Skeletal muscle cell (primary cell): ENCODE measurements at regions not wholly inside any gene's neighbourhood (a gene's known extent, or its start where the extent isn't known, plus 50 kb on each side); places are given as distances from the start of the nearest gene placed in this dataset.

Experiments used
- DNase-seq: peaks from one replicate; pipeline ENCODE4 v3.0.0-alpha.2; 2010; ENCODE audit warnings: low read depth
- H3K4me3 ChIP-seq: 2 replicates; pipeline ENCODE4 v1.5.1; 2011; ENCODE audit warnings: low read depth, mild to moderate bottlenecking, control low read depth, low read length, moderate library complexity

DNA sequence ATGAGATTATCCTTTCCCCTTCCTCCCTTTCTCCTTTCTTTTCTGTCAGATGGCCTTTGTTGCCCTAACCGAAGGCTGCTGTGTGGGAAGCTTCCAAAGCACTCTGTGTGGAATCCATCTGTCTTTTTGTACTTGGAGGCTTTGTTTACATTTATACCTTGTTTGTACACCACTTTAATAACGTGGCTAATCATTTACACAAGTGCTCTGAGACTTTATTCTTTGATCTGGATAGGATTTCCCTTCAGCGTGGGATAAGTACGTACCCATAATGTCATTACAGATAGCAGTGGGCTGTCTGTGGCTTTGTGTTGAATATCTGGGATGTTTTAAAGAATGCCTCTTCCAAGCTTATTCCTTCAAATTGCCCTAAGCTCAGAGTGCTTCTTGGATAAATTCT is 684.7 kb upstream of the SLITRK5 start:
- no peak for DNase-seq
- no peak overlapping the region for H3K4me3 ChIP-seq

DNA sequence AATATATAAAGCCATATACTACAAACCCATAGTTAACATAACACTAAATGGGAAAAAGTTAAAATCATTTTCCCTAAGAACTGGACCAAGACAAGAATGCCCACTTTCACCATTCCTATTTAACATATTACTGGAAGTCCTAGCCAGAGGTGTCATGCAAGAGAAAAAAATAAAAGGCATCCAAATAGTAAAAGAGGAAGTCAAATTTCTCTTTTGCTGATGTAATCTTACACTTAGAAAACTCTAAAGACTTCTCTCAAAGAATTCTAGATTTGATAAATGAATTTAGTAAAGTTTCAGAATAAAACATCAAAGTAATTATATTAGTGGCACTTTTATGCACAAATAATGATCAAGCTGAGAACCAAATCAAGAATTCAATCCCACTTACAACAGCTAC is 678.9 kb upstream of the SLITRK5 start:
- DNase-seq: no peak
- no peak overlapping the region for H3K4me3 ChIP-seq

DNA sequence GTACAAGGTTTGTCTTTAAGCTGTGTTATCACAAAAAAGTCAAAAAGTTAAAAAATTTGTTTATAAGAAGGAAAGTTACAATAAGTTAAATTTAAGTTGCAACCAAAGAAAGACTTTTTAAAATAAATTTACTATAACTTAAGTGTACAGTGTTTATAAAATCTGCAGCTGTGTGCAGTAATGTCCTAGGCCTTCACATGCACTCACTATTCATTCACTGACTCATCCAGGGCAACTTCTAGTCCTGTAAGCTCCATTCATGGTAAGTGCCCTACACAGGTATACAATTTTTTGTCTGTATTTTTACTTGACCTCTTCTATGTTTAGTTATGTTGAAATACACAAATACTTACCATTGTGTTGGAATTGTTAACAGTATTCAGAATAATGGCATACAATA is 667.9 kb upstream of the SLITRK5 start:
- no peak overlapping the region for H3K4me3 ChIP-seq
- no peak for DNase-seq

DNA sequence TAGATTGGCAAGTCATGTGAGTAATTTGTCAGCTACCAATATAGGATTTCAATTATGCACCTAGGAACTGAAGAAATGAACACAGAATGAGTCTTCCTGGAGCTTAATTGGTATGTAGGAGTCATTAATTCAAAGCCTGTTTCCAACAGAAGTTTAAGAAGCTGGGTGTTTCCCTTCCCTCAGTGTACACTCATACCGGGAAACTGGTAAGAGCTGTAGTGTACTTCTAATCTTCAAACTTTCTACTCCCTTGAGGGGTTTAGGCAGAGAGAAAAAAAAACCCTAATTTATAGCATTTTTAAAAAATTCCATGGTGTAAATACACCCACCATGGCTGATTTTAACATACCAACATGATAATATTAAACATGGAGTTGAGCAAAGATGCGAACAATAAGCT is 665.7 kb upstream of the SLITRK5 start:
- DNase-seq: no peak
- H3K4me3 ChIP-seq: no peak overlapping the region

DNA sequence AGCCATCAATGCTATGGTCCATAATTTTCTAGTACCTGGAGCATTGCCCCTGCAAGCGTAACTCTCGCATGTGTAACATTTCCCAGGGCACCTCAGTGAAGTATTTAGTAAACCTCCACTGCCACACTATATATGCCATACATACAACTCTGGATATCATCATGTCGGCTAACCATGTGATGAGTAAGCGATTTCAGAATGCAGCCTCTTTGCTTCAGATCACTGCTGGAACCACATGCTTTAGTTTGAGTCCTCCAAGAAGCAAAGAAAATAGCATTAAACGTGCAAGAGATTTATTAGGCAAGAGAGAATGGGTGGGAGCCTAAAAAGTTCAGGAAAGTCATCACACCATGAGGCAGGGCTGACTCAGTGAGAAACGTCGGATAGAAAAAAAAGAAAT is 635.6 kb upstream of the SLITRK5 start:
- no peak for DNase-seq
- H3K4me3 ChIP-seq: no peak overlapping the region

DNA sequence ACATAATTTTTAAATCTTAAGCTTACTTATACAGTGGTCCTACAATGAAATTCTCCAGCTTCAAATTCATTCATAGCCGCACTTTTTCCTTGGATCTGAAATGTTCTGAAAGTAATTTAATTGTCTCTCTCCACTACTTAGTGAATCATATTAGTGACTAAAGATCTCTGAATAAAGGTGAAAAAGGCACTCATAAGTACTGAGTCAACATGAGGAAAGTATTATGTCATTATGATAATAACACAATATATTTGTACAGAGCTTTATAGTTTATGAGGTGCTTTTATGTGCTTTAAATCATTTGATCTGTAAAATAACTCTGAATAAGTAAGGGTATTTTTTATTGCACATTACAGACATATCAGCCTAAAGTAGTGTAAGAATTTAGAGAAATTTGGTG is 628.2 kb upstream of the SLITRK5 start:
- DNase-seq: no peak
- H3K4me3 ChIP-seq: no peak overlapping the region

DNA sequence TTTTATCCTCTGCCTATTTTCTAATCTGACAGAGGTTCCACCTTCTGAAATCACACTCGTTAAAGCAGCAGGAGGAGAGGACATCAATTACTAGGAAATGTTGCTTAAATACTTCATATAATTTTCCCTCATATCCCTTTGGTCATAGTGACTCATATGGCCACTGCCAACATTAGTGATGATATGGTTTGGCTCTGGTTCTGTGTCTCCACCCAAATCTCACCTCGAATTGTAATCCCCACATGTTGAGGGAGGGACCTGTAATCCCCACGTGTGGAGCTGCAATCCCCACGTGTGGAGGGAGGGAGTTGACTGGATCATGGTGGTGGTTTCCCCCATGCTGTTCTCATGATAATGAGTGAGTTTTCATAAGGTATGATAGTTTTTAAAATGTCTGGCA is 618.4 kb upstream of the SLITRK5 start:
- H3K4me3 ChIP-seq: no peak overlapping the region
- no peak for DNase-seq

DNA sequence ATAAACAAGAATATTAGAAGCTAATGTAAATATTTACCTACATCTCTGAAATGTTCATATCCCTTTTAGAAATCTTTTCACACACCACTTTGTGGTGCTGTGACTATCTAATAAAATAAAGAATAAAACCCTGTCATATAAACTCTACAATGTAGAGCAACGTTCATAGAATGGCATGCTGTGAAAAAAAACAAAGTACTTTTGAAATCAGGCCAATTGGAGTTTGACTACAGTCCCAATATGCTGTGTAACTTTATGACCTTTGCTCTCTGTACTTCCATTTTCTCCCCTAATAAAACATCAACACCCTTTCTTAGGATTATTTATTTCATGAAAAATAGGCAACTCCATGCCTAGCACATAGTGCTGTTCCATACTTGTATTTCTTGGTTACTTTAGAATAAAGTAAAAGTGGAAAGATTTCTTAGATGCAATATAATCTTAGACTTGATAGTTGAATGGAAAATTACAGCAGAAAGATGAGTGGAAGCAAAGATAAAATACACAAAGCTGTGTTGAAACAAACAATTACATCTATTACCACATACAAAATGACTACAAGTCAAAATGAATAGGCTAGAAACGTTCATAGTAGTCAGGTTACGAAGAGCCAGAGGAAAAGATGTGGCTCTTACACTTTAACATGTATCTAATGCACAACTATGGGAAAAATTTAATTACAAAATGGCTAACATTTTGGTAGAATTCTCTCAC is 613.2 kb upstream of the SLITRK5 start:
- no peak overlapping the region for H3K4me3 ChIP-seq
- DNase-seq: peak; percentile 38

DNA sequence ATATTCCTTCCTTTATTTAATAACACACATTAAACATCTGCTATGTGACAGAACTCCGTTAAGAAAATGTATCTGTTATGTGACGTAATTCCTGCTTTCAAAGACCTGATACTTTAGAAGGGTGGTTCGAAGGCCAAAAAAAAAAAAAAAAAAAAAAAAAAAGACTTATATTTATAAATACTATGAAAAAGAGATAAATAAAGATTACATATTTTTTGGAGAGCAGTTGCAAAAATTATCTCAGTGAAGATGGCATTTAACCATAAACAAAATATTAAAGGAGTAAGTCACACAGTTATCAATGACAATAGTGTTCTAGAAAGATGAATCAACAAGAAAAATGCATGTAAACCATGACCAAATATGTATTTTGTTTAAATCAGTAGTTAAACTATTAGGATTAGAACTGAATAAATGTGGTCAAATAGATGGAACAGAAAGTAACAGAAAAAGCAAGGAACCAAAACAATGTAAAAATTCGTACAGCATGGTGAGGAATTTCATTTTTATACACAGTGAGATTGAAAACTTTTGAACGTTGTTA is 612.3 kb upstream of the SLITRK5 start:
- no peak overlapping the region for H3K4me3 ChIP-seq
- no peak for DNase-seq

DNA sequence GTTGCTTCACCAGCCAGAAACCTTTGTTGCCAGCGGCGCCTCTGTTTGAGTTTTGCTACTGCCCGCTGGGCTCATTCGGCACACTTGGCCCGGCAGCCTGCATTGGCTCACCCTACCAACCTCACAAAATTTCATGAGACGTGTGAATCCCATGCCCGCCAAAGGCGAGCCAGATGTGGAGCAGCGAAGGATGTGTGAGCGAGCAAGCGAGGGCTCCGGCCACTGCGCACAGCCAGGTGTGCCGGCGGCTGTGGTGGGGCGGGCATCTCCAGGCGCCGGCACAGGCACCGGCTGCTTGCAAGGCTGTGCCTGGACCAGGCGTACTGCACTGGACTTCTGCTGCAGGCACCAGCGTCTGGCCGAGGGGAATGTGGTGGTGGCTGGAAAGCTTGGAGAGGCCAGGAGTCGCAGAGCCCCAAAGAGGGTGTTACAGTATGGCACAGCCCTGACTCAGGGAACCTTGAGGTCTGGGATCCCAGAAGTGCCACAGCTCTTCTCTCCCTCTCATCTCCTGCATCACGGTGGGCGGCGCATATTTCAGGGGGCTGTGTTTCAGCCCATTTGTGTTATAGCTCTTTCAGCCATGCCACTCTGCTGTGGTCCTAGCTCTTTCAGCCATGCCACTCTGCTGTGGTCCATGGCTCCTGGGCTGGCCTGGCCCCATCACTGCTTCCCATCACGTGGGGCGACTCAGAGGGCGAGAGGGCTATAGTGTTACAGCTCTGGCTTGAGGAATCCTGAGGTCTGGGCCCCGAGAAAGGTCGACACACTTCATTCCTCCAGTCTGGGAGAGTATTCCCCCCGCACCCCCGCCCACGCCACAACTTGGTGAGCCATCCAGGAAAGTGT is 592.0 kb upstream of the SLITRK5 start:
- no peak overlapping the region for H3K4me3 ChIP-seq
- no peak for DNase-seq

DNA sequence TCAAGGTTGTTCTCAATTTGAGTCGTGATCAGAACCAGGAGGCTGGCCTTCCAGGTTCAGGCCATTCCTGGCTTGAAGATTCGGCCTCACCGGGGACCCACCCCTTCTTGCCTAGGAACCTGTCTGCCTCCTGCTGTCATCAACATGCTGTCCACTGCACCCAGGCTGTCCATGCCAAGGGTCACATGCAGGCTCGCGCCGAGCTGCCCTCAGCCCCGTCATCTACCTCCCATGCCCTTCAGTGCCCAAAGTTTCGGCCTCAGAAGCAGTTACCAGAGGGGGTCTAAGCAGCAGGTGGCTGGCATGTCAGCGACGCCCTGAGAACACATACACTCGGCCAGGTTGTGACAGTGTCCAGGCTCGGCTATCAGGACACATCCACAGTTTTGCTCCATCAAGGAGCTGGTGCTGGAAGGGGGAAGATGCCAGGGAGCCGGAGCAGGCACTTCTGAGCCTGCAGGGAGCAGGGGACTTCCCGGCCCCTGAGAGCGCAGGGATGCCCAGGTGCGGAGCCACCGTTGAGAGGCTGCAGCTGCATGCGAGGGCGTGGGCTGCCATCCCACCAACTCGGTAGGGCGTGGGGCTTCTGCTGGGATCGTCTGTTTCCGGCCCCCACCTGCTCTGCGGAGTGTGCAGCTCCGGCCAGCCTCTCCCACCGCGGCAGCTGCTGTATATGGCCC is 590.9 kb upstream of the SLITRK5 start:
- H3K4me3 ChIP-seq: no peak overlapping the region
- no peak for DNase-seq

DNA sequence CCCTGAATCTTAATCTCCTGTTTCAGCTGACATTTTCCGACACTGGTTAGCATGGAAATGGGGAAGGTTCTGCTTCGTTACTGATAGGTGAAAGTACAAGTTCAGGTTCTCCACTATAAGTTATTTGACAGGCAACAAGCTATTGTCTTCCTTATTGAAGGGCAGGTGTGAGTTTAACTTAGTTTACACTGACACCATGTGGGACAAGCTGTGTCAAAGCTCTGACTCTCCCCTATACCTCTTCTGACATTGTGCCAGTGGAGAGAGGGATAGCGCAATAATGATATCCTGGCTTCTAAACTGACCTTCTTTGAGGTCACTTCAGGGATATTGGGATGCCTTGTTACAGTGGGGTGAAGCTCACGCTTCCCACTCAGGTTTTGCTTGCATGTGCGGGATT is 587.0 kb upstream of the SLITRK5 start:
- H3K4me3 ChIP-seq: no peak overlapping the region
- DNase-seq: no peak

DNA sequence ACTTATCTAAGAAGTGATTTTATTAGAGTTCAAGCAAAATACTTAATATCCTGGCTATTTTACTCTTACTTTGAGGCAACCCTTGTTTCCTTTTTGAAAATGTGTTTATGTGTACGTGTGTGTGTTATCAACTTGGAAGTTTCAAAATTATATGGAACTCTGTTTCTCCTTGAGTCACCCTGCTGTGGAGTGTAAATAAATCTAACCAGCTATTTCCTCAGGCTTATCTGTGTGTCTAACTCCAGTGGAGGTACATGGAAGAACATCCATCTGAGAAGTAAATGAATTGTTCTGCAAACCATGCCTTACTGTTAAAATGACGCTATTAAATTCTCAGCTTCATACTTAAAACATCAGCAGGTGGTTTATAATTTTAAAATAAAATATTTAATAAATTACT is 583.4 kb upstream of the SLITRK5 start:
- H3K4me3 ChIP-seq: no peak overlapping the region
- no peak for DNase-seq

DNA sequence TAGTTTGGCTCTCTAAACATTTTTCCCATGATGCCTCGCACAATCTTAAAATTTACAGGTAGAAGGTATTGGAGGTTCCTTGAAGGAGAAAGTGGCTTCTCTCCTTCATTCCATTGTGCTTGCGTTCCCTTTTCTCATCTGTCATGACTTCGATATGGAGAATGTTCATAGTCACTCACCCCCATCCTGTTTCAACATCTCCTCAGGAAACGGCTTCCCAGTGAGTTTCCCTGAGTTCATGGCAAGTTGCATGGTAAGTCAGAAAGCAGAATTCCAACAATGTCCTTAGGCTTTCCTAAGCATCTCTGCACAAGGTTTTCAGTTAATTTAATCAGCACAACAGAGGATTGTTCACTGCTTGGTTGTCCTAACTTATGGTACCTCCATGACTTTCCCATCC is 581.8 kb upstream of the SLITRK5 start:
- DNase-seq: peak; percentile 89
- no peak overlapping the region for H3K4me3 ChIP-seq

DNA sequence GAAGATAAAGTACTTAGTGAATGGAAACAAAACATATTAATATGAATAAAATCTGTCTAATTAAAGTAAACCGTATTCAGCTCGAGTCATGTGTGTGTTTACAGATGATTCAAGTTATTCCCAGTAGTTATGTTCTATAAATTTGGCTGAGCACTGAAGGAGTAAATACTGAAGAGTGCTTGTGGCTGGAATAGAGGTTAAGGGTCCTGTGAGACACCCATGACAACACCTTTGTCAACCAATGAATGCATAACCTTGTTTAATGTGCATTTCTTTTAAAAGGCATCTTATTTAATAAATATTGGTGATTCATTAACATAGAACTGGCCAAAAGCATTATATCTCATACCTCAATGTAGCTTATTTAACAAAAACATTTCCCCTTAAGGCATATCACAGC is 577.8 kb upstream of the SLITRK5 start:
- no peak for DNase-seq
- H3K4me3 ChIP-seq: no peak overlapping the region

DNA sequence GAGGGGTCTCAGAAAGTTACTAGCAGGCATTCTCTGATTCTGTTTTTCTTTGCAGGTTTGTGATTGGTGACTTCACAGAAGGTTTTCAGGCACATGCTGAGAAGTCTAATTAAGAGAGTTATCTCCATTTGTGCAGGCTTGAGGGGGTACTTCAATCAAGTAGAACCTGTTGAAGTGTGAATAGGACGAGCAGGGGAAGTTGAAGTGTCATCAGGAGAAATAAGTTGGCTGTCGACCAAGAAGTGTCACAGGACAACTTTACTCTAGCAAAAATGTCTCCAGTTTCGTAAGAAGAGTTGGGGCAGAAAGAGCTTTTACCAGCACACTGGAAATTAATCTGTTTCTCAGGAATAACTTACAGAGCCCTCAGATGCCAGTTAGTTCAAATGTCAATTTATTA is 576.5 kb upstream of the SLITRK5 start:
- no peak for DNase-seq
- H3K4me3 ChIP-seq: no peak overlapping the region

DNA sequence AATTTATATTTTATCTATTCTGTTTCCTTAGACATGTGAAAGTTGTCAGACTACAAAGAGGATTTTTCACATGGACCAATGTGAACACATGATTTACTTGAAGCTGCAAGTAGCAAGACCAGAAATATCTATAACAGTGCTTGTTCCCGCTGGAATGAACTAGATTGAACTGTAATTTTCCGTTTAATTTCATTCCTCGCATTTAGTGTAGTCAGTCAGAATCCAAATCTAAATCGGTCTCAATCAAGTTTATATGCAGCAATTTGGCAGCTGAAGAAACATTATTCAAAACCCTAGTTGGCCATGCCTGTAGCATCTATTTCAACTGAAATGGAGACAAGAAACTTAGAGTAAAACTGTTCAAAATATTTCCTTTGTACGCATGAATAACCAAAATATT is 570.7 kb upstream of the SLITRK5 start:
- no peak for DNase-seq
- H3K4me3 ChIP-seq: no peak overlapping the region

DNA sequence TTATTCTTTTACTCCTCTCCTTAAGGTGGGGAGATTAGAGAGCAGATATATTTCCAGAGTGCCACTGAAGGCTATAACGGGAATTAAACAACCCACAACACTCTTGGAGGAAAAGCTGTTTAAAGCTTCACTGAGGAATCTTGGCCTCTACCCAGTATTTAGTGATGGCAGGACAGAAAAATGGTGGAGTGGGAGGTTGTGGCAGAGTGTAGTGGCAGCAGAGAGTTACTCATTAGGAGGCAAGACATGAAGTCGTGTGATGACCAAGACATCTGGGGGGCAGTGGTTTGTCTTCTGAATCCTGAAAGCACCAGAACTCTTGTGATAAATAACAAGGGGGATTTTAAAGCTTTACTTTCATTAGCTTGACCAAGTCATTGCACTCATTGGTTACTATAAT is 563.5 kb upstream of the SLITRK5 start:
- DNase-seq: no peak
- no peak overlapping the region for H3K4me3 ChIP-seq

DNA sequence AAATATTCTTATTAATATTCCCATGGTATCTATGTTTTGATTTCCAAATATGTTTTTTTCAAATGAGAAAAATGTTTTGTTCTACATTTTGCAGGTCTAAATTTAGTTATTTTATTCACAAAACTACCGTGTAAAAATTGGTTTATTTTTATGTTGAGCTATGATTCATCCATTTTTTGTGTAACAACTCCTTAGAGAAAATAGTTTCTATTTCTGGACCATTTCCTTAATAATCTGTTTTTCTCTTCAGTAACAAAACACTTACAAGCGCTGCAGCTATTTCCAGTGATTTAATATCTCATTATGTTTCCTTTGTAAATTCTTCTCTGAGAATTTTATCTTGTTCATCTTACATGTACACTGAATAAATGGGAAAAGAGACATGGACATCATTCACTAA is 550.7 kb upstream of the SLITRK5 start:
- no peak overlapping the region for H3K4me3 ChIP-seq
- DNase-seq: no peak

DNA sequence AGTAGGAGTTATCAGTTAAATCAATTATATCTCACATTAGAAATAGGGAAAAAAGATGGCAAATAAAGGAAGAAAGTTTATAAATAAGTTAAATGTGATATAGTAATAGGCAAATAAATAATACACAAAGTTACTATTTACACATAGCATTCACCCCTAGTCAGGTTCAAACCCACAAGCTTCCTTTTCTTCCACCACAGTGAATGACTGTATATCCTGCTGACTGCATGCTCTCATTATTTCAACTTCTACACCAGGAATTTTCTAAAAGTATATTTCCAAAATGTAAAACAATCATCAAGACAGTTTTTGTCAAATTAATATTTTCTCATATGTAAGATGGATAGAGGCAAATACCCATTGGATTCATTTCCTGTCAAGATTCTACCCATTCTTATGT is 548.6 kb upstream of the SLITRK5 start:
- no peak overlapping the region for H3K4me3 ChIP-seq
- no peak for DNase-seq
